ENCODE measurements at regions not wholly inside any gene's neighbourhood (a gene's known extent, or its start where the extent isn't known, plus 50 kb on each side); places are given as distances from the start of the nearest gene placed in this dataset.
A peak's percentile ranks its signal among the peaks of the same experiment; 100 is the strongest.

GRCh38 chr3:28678086-28678485, 329.5 kb upstream of the AZI2 start:
- no peak for DNase-seq

GRCh38 chr3:28680050-28680449, 331.4 kb upstream of the AZI2 start:
- Mint-ChIP-seq H3K27ac (no peak overlapping the region), H3K4me1 (no peaks in the 10 kb centered on the region), H3K4me3 (no peak overlapping the region), H3K27me3 (no peaks in the 10 kb centered on the region), H3K9me3 (peaks cover 6 to 7% of the 10 kb centered on the region in 2 donors)
- ATAC-seq (no peak), DNase-seq (no peak)

More at GRCh38 chr3:28678086-28678485, 329.5 kb upstream of the AZI2 start:
- H3K4me3 Mint-ChIP-seq: no peak overlapping the region
- no peaks in the 10 kb centered on the region for H3K4me1 Mint-ChIP-seq
- ATAC-seq: no peak
- H3K27me3 Mint-ChIP-seq: no peaks in the 10 kb centered on the region
- no peak overlapping the region for H3K27ac Mint-ChIP-seq
- peaks cover 6 to 7% of the 10 kb centered on the region in 2 donors for H3K9me3 Mint-ChIP-seq

- Mint-ChIP-seq H3K27ac (no peak overlapping the region), H3K27me3 (no peaks in the 10 kb centered on the region), H3K9me3 (no peaks in the 10 kb centered on the region), H3K4me1 (no peaks in the 10 kb centered on the region), H3K4me3 (no peak overlapping the region)
- ATAC-seq (no peak), DNase-seq (no peak)
Measured at GRCh38 chr3:28682121-28682520, 333.5 kb upstream of the AZI2 start.

DNA sequence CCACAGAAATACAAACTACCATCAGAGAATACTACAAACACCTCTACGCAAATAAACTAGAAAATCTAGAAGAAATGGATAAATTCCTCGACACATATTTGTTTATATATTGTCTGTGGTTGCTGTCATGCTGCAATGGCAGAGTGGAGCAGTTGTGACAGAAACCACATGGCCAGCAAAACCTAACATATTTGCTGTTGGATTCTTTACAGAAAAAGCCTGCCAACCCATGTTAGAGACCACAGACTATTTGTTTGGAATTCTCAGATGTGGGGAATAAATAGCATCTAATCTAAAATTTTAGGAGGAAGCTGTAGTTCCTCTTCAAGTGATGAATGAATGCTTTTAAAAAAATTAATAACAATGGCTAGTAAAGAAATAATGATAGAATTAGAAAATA, 341.6 kb upstream of the AZI2 start:
- no peak for DNase-seq
- Mint-ChIP-seq H3K4me1 (no peaks in the 10 kb centered on the region), H3K27ac (no peak overlapping the region), H3K9me3 (peaks cover 5 to 7% of the 10 kb centered on the region in 2 donors), H3K4me3 (no peak overlapping the region), H3K27me3 (no peaks in the 10 kb centered on the region)
- ATAC-seq: no peak

GRCh38 chr3:28698706-28699105, 350.1 kb upstream of the AZI2 start:
- DNase-seq (no peak), ATAC-seq (no peak)
- peaks cover 10% of the 10 kb centered on the region in 2 donors for H3K9me3 Mint-ChIP-seq
- H3K27ac Mint-ChIP-seq: no peak overlapping the region
- no peak overlapping the region for H3K4me3 Mint-ChIP-seq
- H3K27me3 Mint-ChIP-seq: no peaks in the 10 kb centered on the region
- no peaks in the 10 kb centered on the region for H3K4me1 Mint-ChIP-seq

DNA sequence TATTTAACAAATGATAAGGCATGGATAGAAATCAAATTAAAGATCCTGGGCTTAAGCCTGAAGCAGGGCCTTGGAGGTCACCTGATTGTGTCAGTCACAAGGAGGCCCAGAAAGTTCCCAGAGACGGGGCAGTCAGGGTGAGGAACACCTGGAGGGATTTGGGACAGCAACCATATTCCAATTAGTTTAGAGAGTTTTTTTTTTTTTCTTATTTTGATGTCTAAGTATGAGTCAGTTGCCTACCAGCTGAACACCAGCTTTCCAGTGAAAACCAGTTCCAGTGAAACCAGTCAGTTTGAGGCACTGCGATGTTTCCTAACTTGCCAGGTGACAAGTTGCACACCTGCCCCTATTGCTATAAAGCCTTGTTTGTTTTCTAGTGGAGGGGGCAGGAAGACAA, 350.7 kb upstream of the AZI2 start:
- no peak overlapping the region for H3K27ac Mint-ChIP-seq
- no peak for ATAC-seq
- H3K27me3 Mint-ChIP-seq: no peaks in the 10 kb centered on the region
- H3K9me3 Mint-ChIP-seq: peaks cover 10 to 13% of the 10 kb centered on the region in 2 donors
- no peaks in the 10 kb centered on the region for H3K4me1 Mint-ChIP-seq
- no peak for DNase-seq
- no peak overlapping the region for H3K4me3 Mint-ChIP-seq

- Mint-ChIP-seq H3K4me3 (no peak overlapping the region), H3K4me1 (no peaks in the 10 kb centered on the region), H3K27me3 (no peaks in the 10 kb centered on the region), H3K9me3 (peaks cover 7 to 13% of the 10 kb centered on the region in 2 donors), H3K27ac (no peak overlapping the region)
- DNase-seq (no peak), ATAC-seq (no peak)
Measured at GRCh38 chr3:28700728-28701127, 352.1 kb upstream of the AZI2 start.

DNA sequence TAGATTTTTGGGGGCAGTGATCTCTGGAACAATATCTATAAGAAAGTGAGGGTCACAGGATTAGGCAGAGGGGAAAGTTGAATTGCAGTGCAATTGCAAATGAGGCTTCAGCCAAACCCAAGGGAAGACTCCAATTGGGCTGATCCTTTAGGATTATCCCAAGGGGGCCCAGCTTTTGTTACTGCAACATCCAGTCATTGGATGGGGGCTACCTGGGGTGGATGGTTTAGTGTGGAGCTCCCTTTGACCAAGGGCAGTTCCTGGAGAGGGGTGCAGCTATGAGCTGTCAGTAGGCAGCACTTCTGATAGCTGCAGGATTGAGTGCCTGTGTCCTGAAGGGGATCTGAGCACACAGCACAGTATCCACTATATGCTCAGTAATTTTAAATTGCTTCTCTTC, 355.2 kb upstream of the AZI2 start:
- no peak overlapping the region for H3K4me3 Mint-ChIP-seq
- H3K4me1 Mint-ChIP-seq: no peaks in the 10 kb centered on the region
- no peak overlapping the region for H3K27ac Mint-ChIP-seq
- DNase-seq (no peak), ATAC-seq (no peak)
- H3K9me3 Mint-ChIP-seq: peaks cover 10 to 14% of the 10 kb centered on the region in 2 donors
- H3K27me3 Mint-ChIP-seq: no peaks in the 10 kb centered on the region

- Mint-ChIP-seq H3K27ac (no peak overlapping the region), H3K4me1 (no peaks in the 10 kb centered on the region), H3K4me3 (no peak overlapping the region), H3K27me3 (no peaks in the 10 kb centered on the region), H3K9me3 (peaks cover 10 to 16% of the 10 kb centered on the region in 2 donors)
- ATAC-seq (no peak), DNase-seq (no peak)
Measured at GRCh38 chr3:28711293-28711692, 362.7 kb upstream of the AZI2 start.

DNA sequence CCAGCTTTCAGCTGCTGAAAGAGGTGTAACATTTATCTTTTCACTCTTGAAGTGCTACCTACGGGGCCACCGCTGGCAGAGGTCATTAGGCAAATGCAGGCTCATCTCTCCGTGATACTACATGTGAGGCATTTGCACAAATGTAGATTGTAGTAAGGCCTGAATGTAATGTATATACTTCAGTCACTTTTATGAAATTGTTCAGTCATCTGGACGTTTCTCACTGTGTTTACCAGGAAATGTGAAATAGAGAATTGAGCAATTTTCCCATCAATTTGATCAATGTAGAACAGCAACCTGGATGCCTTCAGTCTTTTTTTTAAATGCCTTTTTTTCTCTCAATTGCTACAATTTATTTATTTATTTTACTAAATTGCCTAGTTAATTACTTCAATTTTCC, 368.3 kb upstream of the AZI2 start:
- Mint-ChIP-seq H3K27me3 (no peaks in the 10 kb centered on the region), H3K4me1 (no peaks in the 10 kb centered on the region), H3K9me3 (peaks cover 0 to 10% of the 10 kb centered on the region in 2 donors), H3K4me3 (no peak overlapping the region), H3K27ac (no peak overlapping the region)
- ATAC-seq (no peak), DNase-seq (no peak)

DNA sequence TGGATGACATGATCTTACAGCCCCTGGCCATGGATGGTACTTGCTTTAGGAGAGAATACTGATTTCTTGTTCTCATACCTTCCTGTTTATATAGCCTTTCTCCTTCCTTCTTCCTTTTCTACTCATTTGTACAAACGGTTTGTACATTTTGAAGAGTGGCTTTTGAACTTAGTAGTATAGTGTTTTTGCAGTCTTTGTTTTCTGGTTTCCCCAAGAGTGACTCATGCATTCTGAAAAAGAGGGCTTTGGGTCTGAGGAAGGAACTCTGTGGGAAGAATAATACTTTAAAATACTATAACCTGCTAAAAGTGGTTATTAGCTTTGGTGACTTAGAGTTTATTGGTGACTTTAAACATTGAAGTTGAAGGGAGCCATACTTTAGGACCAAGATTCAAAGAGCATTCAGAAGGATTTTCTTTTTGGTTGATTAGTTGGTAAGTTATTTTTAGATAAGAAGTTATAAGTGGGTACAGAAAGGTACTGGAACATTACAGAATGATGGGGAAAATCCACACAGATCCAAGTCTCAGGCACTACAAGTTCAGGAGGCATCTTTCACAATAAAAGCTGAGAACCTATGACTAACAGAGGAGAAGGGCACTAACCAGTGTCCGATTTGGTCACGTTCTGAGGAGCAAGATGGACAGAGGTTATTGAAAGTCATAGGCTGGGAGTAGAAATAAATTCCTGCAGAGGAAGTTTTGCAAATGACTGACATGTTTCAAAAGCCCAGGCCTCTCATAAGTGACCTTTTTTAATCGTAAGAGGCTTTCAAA, 369.6 kb upstream of the AZI2 start:
- no peak overlapping the region for H3K27ac Mint-ChIP-seq
- H3K27me3 Mint-ChIP-seq: no peaks in the 10 kb centered on the region
- DNase-seq (no peak), ATAC-seq (no peak)
- H3K4me3 Mint-ChIP-seq: no peak overlapping the region
- peaks cover under 1 to 19% of the 10 kb centered on the region in 2 donors for H3K9me3 Mint-ChIP-seq
- H3K4me1 Mint-ChIP-seq: no peaks in the 10 kb centered on the region

GRCh38 chr3:28726840-28727239, 378.2 kb upstream of the AZI2 start:
- peaks cover 21 to 27% of the 10 kb centered on the region in 2 donors for H3K9me3 Mint-ChIP-seq
- ATAC-seq (no peak), DNase-seq (peak in 1 of 2 donors; percentile 10)
- H3K27me3 Mint-ChIP-seq: no peaks in the 10 kb centered on the region
- no peaks in the 10 kb centered on the region for H3K4me1 Mint-ChIP-seq
- no peak overlapping the region for H3K27ac Mint-ChIP-seq
- H3K4me3 Mint-ChIP-seq: no peak overlapping the region

DNA sequence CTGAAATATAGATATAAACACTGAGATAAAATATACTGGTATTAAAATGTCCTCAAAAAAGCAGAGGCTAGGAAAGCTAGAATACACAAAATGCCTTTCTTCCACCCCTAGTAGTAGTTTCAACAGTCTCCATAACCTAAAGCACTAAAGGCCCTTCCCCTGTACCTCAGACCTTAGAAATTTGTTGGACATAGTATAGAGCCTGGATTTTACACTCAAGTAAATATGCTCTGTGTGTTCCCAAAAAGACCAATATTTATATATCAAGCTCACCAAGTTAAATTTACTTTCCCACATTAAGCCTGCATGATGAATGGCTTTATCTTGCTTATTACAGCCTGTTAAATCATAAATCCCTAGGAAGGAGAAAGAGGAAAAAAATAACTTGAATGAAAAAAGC, 378.7 kb upstream of the AZI2 start:
- ATAC-seq (no peak), DNase-seq (no peak)
- peaks cover 16 to 27% of the 10 kb centered on the region in 2 donors for H3K9me3 Mint-ChIP-seq
- no peaks in the 10 kb centered on the region for H3K27me3 Mint-ChIP-seq
- no peaks in the 10 kb centered on the region for H3K4me1 Mint-ChIP-seq
- H3K27ac Mint-ChIP-seq: no peak overlapping the region
- H3K4me3 Mint-ChIP-seq: no peak overlapping the region

DNA sequence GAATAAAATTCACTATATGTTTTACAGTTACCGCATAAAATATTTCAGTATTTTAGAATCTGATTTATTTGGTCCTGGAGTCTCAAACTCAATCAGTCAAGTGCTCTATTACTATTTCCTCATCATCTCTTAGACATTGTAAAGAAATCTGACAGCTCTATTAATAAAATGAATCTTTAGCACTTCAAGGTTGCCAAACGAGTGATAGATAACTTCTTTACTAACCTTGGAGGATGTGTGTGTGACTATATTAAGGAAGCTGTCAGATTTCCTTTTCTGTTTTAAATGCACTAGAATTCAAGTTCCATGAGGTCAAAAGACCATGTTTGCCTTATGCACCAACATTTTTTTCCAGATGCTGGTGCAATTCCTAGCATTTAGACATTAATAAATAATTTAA, 389.8 kb upstream of the AZI2 start:
- H3K27me3 Mint-ChIP-seq: no peaks in the 10 kb centered on the region
- H3K4me3 Mint-ChIP-seq: no peak overlapping the region
- H3K9me3 Mint-ChIP-seq: peaks cover 18 to 23% of the 10 kb centered on the region in 2 donors
- ATAC-seq: no peak
- DNase-seq: no peak
- H3K4me1 Mint-ChIP-seq: no peaks in the 10 kb centered on the region
- no peak overlapping the region for H3K27ac Mint-ChIP-seq

DNA sequence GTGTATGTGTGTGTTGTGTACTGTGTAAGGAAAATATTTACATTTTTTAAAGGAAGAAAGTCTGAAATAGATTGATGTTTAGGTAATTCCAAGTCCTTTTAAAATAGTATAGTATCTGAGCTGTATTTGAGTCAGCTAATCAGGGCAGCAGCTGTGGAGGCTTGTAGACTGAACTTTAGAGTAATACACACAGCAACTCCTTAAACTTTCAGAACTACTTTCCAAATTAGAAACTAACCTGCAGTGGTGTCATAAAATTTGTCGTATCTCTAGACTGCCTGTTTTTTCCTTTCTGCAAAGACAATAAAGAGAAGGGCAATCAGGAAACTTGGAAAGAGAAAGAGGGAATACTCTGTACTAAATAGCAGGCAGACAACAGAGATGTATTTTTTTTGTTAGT, 391.0 kb upstream of the AZI2 start:
- DNase-seq: no peak
- ATAC-seq: no peak
- Mint-ChIP-seq H3K9me3 (peaks cover 6 to 11% of the 10 kb centered on the region in 2 donors), H3K4me1 (no peaks in the 10 kb centered on the region), H3K27ac (peak overlapping the region in 1 of 2 donors; percentile 36), H3K27me3 (no peaks in the 10 kb centered on the region), H3K4me3 (no peak overlapping the region)

- DNase-seq: no peak
- no peak for ATAC-seq
- H3K9me3 Mint-ChIP-seq: peaks cover 4 to 8% of the 10 kb centered on the region in 2 donors
- H3K4me1 Mint-ChIP-seq: no peaks in the 10 kb centered on the region
- H3K27me3 Mint-ChIP-seq: no peaks in the 10 kb centered on the region
- peak overlapping the region in 1 of 2 donors; percentile 7 for H3K27ac Mint-ChIP-seq
- H3K4me3 Mint-ChIP-seq: no peak overlapping the region
Measured at GRCh38 chr3:28743271-28743670, 394.6 kb upstream of the AZI2 start.

DNA sequence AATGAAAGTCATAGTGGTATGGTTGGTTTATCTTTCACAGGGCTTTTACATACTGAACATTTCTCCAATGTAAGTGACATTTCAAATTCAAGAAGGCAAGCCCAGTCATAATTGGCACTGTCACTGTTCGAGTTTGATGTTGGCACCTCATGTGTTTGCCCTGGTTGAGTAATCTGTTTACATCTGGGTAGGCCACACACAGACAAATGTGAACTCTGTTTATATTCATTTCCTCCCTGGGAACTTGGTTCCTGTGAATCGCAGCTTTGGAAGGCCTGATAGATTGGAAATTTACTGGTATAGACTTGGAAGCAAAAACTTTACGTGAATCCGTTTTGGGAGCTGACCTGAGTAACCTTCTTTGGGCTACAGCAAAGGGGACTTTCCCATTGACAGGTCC, 395.2 kb upstream of the AZI2 start:
- Mint-ChIP-seq H3K27ac (no peak overlapping the region), H3K4me3 (no peak overlapping the region), H3K9me3 (peaks cover 4 to 13% of the 10 kb centered on the region in 2 donors), H3K4me1 (no peaks in the 10 kb centered on the region), H3K27me3 (no peaks in the 10 kb centered on the region)
- ATAC-seq (no peak), DNase-seq (no peak)
